Esophagus squamous epithelium (tissue), 4 donors: ENCODE measurements at regions not wholly inside any gene's neighbourhood (a gene's known extent, or its start where the extent isn't known, plus 50 kb on each side); places are given as distances from the start of the nearest gene placed in this dataset.

Source experiments
- POLR2A ChIP-seq, 4 donors: fragments of 450-650 bp; IDR thresholded peaks; one replicate each; pipeline ENCODE4 v1.6.1; 2017; ENCODE audit warnings: antibody characterized with exemption in 4 of 4, mild to moderate bottlenecking in 4 of 4, moderate library complexity in 3 of 4
- TF ChIP-seq, protein P1 (sequence below), 6 experiments: fragments of 450-650 bp in 4 of 6; fragments of 200-600 bp in 2 of 6; sonication (generic) in 2 of 6; IDR thresholded peaks; one replicate each; pipeline ENCODE4 v1.5.1; 2016 to 2019; ENCODE audit warnings: antibody characterized with exemption in 6 of 6, mild to moderate bottlenecking in 4 of 6, moderate library complexity in 4 of 6

DNA sequence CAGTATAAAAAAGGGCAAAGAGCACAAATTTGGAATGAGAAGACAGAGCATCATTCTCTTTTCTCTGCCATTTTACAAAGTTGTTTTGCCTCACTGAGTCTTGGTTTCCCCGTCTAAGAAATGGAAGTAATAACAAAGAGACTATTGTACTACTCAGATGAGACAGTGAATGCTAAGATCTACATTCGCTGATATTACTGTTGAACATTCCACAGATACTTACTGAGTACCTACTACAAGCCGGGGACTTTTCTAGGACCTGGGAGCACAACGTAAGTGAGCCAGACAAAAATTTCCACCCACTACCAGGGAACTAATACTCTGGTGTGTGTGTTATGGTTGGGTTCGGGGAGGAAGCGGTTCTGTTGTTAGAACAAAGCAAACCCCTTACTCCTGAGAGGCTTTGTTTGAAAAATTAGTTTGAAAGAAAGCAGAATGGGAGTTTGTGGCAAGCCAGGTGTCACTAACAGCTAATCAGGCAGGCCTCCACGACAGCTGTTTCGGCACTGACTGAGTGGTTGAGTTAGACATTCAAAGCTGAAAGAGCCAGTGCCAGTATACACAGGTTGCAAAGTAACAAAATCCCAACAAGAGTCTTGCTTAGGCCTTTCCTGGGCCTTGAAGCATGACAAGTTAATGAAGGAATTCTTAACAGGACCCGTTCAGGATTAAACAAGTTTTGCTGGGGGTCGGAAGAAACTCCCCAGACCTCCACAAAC is 458.3 kb downstream of the EDEM1 start:
- TF ChIP-seq, protein P1, sequence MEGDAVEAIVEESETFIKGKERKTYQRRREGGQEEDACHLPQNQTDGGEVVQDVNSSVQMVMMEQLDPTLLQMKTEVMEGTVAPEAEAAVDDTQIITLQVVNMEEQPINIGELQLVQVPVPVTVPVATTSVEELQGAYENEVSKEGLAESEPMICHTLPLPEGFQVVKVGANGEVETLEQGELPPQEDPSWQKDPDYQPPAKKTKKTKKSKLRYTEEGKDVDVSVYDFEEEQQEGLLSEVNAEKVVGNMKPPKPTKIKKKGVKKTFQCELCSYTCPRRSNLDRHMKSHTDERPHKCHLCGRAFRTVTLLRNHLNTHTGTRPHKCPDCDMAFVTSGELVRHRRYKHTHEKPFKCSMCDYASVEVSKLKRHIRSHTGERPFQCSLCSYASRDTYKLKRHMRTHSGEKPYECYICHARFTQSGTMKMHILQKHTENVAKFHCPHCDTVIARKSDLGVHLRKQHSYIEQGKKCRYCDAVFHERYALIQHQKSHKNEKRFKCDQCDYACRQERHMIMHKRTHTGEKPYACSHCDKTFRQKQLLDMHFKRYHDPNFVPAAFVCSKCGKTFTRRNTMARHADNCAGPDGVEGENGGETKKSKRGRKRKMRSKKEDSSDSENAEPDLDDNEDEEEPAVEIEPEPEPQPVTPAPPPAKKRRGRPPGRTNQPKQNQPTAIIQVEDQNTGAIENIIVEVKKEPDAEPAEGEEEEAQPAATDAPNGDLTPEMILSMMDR (IDR thresholded peaks at IDR 0.05), result no peak
- no peak for TF ChIP-seq POLR2A (IDR thresholded peaks at IDR 0.05)
